ENCODE measurements at regions not wholly inside any gene's neighbourhood (a gene's known extent, or its start where the extent isn't known, plus 50 kb on each side); places are given as distances from the start of the nearest gene placed in this dataset.
"Not testable (repeated sequence)": the region's sequence is repeated elsewhere in the genome, so short reads cannot be mapped to it uniquely, and the experiment has no call there.

GRCh38 chr14:41229824-41230223 is 376.9 kb upstream of the LRFN5 start:
- no peak for TF ChIP-seq CTCF (IDR thresholded peaks at IDR 0.05; ENCODE audit: low read depth, low read length)

GRCh38 chr14:41225433-41225832 is 381.2 kb upstream of the LRFN5 start:
- Histone ChIP-seq H3K27me3 (ENCODE audit: insufficient read depth, low read depth, severe bottlenecking) (peaks cover 9% of the 10 kb centered on the region), H3K9me3 (ENCODE audit: severe bottlenecking) (no peaks in the 10 kb centered on the region), H3K27ac (no peak overlapping the region), H3K4me3 (ENCODE audit: low read depth, low read length) (no peak overlapping the region), H3K36me3 (no peaks in the 10 kb centered on the region)
- no peak for DNase-seq
- no peak for TF ChIP-seq CTCF (IDR thresholded peaks at IDR 0.05; ENCODE audit: low read depth, low read length)

More at GRCh38 chr14:41229824-41230223, 376.9 kb upstream of the LRFN5 start:
- H3K27ac ChIP-seq = no peak overlapping the region
- H3K27me3 ChIP-seq (ENCODE audit: insufficient read depth, low read depth, severe bottlenecking) = peaks cover 10% of the 10 kb centered on the region
- no peaks in the 10 kb centered on the region for H3K36me3 ChIP-seq
- no peak for DNase-seq
- H3K9me3 ChIP-seq (ENCODE audit: severe bottlenecking) = no peaks in the 10 kb centered on the region
- no peak overlapping the region for H3K4me3 ChIP-seq (ENCODE audit: low read depth, low read length)

- Histone ChIP-seq H3K27ac (no peak overlapping the region), H3K4me3 (ENCODE audit: low read depth, low read length) (no peak overlapping the region), H3K36me3 (no peaks in the 10 kb centered on the region), H3K27me3 (ENCODE audit: insufficient read depth, low read depth, severe bottlenecking) (peaks cover 20% of the 10 kb centered on the region), H3K9me3 (ENCODE audit: severe bottlenecking) (no peaks in the 10 kb centered on the region)
- no peak for DNase-seq
- TF ChIP-seq CTCF (IDR thresholded peaks at IDR 0.05; ENCODE audit: low read depth, low read length) = no peak
Measured at GRCh38 chr14:41222581-41222980, 384.1 kb upstream of the LRFN5 start.

- H3K36me3 ChIP-seq; H3K4me3 ChIP-seq (ENCODE audit: low read depth, low read length); H3K9me3 ChIP-seq (ENCODE audit: severe bottlenecking); DNase-seq; H3K27ac ChIP-seq: not testable (repeated sequence)
- H3K27me3 ChIP-seq (ENCODE audit: insufficient read depth, low read depth, severe bottlenecking) = peaks cover 24% of the 10 kb centered on the region
Measured at GRCh38 chr14:41214978-41215377, 391.7 kb upstream of the LRFN5 start.

- H3K27me3 ChIP-seq (ENCODE audit: insufficient read depth, low read depth, severe bottlenecking) = no peaks in the 10 kb centered on the region
- no peaks in the 10 kb centered on the region for H3K36me3 ChIP-seq
- no peak overlapping the region for H3K4me3 ChIP-seq (ENCODE audit: low read depth, low read length)
- DNase-seq = no peak
- no peak overlapping the region for H3K27ac ChIP-seq
- no peak for TF ChIP-seq CTCF (IDR thresholded peaks at IDR 0.05; ENCODE audit: low read depth, low read length)
- no peaks in the 10 kb centered on the region for H3K9me3 ChIP-seq (ENCODE audit: severe bottlenecking)
Measured at GRCh38 chr14:41201696-41202095, 405.0 kb upstream of the LRFN5 start.

GRCh38 chr14:41187868-41188267 is 418.8 kb upstream of the LRFN5 start:
- peaks cover 4% of the 10 kb centered on the region for H3K27me3 ChIP-seq (ENCODE audit: insufficient read depth, low read depth, severe bottlenecking)
- no peak for TF ChIP-seq CTCF (IDR thresholded peaks at IDR 0.05; ENCODE audit: low read depth, low read length)
- DNase-seq = no peak
- H3K9me3 ChIP-seq (ENCODE audit: severe bottlenecking) = no peaks in the 10 kb centered on the region
- H3K36me3 ChIP-seq = no peaks in the 10 kb centered on the region
- no peak overlapping the region for H3K4me3 ChIP-seq (ENCODE audit: low read depth, low read length)
- H3K27ac ChIP-seq = no peak overlapping the region

Measured in WERI-Rb-1 (cell line).